H9 (cell line): ENCODE measurements at regions not wholly inside any gene's neighbourhood (a gene's known extent, or its start where the extent isn't known, plus 50 kb on each side); places are given as distances from the start of the nearest gene placed in this dataset.

Experiments
- DNase-seq: peaks from one replicate; pipeline ENCODE4 v3.0.0-alpha.2; 2017
- H2AFZ ChIP-seq: one replicate; pipeline ENCODE4 v1.6.1; 2013; ENCODE audit warnings: mild to moderate bottlenecking, low read length, control low read depth, moderate library complexity
- H2AK5ac ChIP-seq: 2 replicates; pipeline ENCODE4 v1.6.1; 2013; ENCODE audit warnings: low read length, control low read depth, mixed read lengths; ENCODE audit not compliant: insufficient read length
- H2BK120ac ChIP-seq: one replicate; pipeline ENCODE4 v1.6.1; 2013; ENCODE audit warnings: low read depth, mild to moderate bottlenecking, low read length, control low read depth, inconsistent platforms; ENCODE audit not compliant: poor library complexity, severe bottlenecking
- H2BK12ac ChIP-seq: 2 replicates; pipeline ENCODE4 v1.6.1; 2013; ENCODE audit warnings: low read length, control low read depth, mixed read lengths, low read depth; ENCODE audit not compliant: insufficient read length
- H2BK15ac ChIP-seq: 2 replicates; pipeline ENCODE4 v1.6.1; 2013; ENCODE audit warnings: low read depth, low read length, control low read depth
- H2BK20ac ChIP-seq: one replicate; pipeline ENCODE4 v1.6.1; 2013; ENCODE audit warnings: low read depth, mild to moderate bottlenecking, low read length, control low read depth, inconsistent platforms; ENCODE audit not compliant: poor library complexity, severe bottlenecking
- H2BK5ac ChIP-seq: 2 replicates; pipeline ENCODE4 v1.6.1; 2013; ENCODE audit warnings: low read length, control low read depth, mixed read lengths; ENCODE audit not compliant: insufficient read length
- H3K14ac ChIP-seq: 2 replicates; pipeline ENCODE4 v1.6.1; 2013; ENCODE audit warnings: low read length, control low read depth; ENCODE audit not compliant: insufficient read depth
- H3K18ac ChIP-seq: 2 replicates; pipeline ENCODE4 v1.6.1; 2013; ENCODE audit warnings: low read depth, mild to moderate bottlenecking, mixed read lengths, low read length, control low read depth; ENCODE audit not compliant: insufficient read length
- H3K23ac ChIP-seq: 2 replicates; pipeline ENCODE4 v1.6.1; 2013; ENCODE audit warnings: low read length, control low read depth, mixed read lengths, low read depth; ENCODE audit not compliant: insufficient read length
- H3K23me2 ChIP-seq: 2 replicates; pipeline ENCODE4 v1.6.1; 2013; ENCODE audit warnings: low read depth, mild to moderate bottlenecking, mixed read lengths, low read length, control low read depth; ENCODE audit not compliant: insufficient read length, poor library complexity, severe bottlenecking
- H3K27ac ChIP-seq: 2 replicates; pipeline ENCODE4 v1.5.1; 2013; ENCODE audit warnings: low read length, control low read depth, mixed read lengths, low read depth; ENCODE audit not compliant: insufficient read length
- H3K27me3 ChIP-seq: 2 replicates; pipeline ENCODE4 v1.6.1; 2013; ENCODE audit warnings: low read length, control low read depth, inconsistent platforms; ENCODE audit not compliant: insufficient read depth
- H3K4ac ChIP-seq: 2 replicates; pipeline ENCODE4 v1.6.1; 2013; ENCODE audit warnings: low read depth, mild to moderate bottlenecking, control low read depth, inconsistent platforms, low read length, moderate library complexity
- H3K4me1 ChIP-seq: 2 replicates; pipeline ENCODE4 v1.6.1; 2013; ENCODE audit warnings: low read length, control low read depth, inconsistent platforms; ENCODE audit not compliant: insufficient read depth
- H3K4me2 ChIP-seq: 2 replicates; pipeline ENCODE4 v1.6.1; 2013; ENCODE audit warnings: low read length, control low read depth, mixed read lengths; ENCODE audit not compliant: insufficient read length, insufficient read depth
- H3K56ac ChIP-seq: 2 replicates; pipeline ENCODE4 v1.6.1; 2013; ENCODE audit warnings: low read depth, mild to moderate bottlenecking, mixed read lengths, low read length, control low read depth; ENCODE audit not compliant: insufficient read length
- H3K79me1 ChIP-seq: 2 replicates; pipeline ENCODE4 v1.6.1; 2013; ENCODE audit warnings: low read depth, mild to moderate bottlenecking, moderate library complexity, low read length, control low read depth, inconsistent platforms; ENCODE audit not compliant: insufficient read depth, poor library complexity, severe bottlenecking
- H3K79me2 ChIP-seq: 2 replicates; pipeline ENCODE4 v1.6.1; 2013; ENCODE audit warnings: low read length, control low read depth, inconsistent platforms; ENCODE audit not compliant: insufficient read depth
- H3K9ac ChIP-seq: 2 replicates; pipeline ENCODE4 v1.6.1; 2013; ENCODE audit warnings: low read length, control low read depth, mixed read lengths; ENCODE audit not compliant: insufficient read length; ENCODE audit errors: extremely low read depth
- H3K9me3 ChIP-seq: one replicate; pipeline ENCODE4 v1.6.1; 2013; ENCODE audit warnings: low read depth, low read length, inconsistent platforms; ENCODE audit not compliant: control insufficient read depth
- H3T11ph ChIP-seq: one replicate; pipeline ENCODE4 v1.6.1; 2013; ENCODE audit warnings: mild to moderate bottlenecking, low read length, control low read depth, inconsistent platforms
- H4K20me1 ChIP-seq: one replicate; pipeline ENCODE4 v1.6.1; 2013; ENCODE audit not compliant: control insufficient read depth, insufficient read length, insufficient read depth
- H4K5ac ChIP-seq: 2 replicates; pipeline ENCODE4 v1.6.1; 2013; ENCODE audit warnings: low read depth, mild to moderate bottlenecking, mixed read lengths, low read length, control low read depth; ENCODE audit not compliant: insufficient read length
- H4K8ac ChIP-seq: replicated peaks from 2 replicates; pipeline ENCODE4 v1.6.1; 2013; ENCODE audit warnings: low read length, control low read depth, mixed read lengths, low read depth; ENCODE audit not compliant: insufficient read length
- H4K91ac ChIP-seq: 2 replicates; pipeline ENCODE4 v1.6.1; 2013; ENCODE audit warnings: low read depth, mild to moderate bottlenecking, moderate library complexity, mixed read lengths, low read length, control low read depth; ENCODE audit not compliant: insufficient read length
- H3K27ac Mint-ChIP-seq, 3 experiments: 2 replicates in 2 of 3; 3 replicates in 1 of 3; pipeline ENCODE4 v1.8.0; 2020 to 2021; ENCODE audit warnings: mixed read lengths in 3 of 3, mild to moderate bottlenecking in 1 of 3, moderate library complexity in 1 of 3
- H3K27me3 Mint-ChIP-seq: 2 replicates; pipeline ENCODE4 v1.8.0; 2021; ENCODE audit warnings: low read depth, mild to moderate bottlenecking, moderate library complexity, mixed read lengths
- H3K36me3 Mint-ChIP-seq, 3 experiments: 2 replicates in 2 of 3; 3 replicates in 1 of 3; pipeline ENCODE4 v1.8.0; 2020 to 2021; ENCODE audit warnings: low read depth in 3 of 3, mixed read lengths in 3 of 3; ENCODE audit not compliant: insufficient read depth in 1 of 3
- H3K4me1 Mint-ChIP-seq, 2 experiments: 2 replicates each; pipeline ENCODE4 v1.8.0; 2020; ENCODE audit warnings: mixed read lengths in 2 of 2
- H3K4me3 Mint-ChIP-seq, 2 experiments: 2 replicates in 1 of 2; 3 replicates in 1 of 2; pipeline ENCODE4 v1.8.0; 2020 to 2021; ENCODE audit warnings: mild to moderate bottlenecking in 2 of 2, mixed read lengths in 2 of 2, moderate library complexity in 1 of 2
- H3K9me3 Mint-ChIP-seq, 2 experiments: 2 replicates in 1 of 2; 3 replicates in 1 of 2; pipeline ENCODE4 v1.8.0; 2020; ENCODE audit warnings: mild to moderate bottlenecking in 2 of 2, mixed read lengths in 2 of 2, moderate library complexity in 1 of 2
- CTCF ChIP-seq: fragments of 200-600 bp; sonication (generic); conservative IDR thresholded peaks from 3 replicates; pipeline ENCODE4 v1.8.0; 2021; ENCODE audit warnings: antibody characterized with exemption, mild to moderate bottlenecking
- WGBS: extraction: QIAGEN DNeasy Blood & Tissue Kit; methylation state at CpG from one replicate; pipeline ENCODE4 v1.1.7; 2013; ENCODE audit warnings: missing lambda C conversion rate, low lambda C conversion rate, mixed read lengths; ENCODE audit not compliant: insufficient read length; ENCODE audit errors: extremely low coverage; 5-methylcytosine and 5-hydroxymethylcytosine counted together

GRCh38 chr21:17930093-17930492 is 110.9 kb upstream of the C21orf91 start:
- Histone ChIP-seq H3K9ac (no peak overlapping the region), H3K56ac (no peak overlapping the region), H2BK15ac (no peak overlapping the region), H3K18ac (no peak overlapping the region), H3K4ac (no peak overlapping the region), H3K9me3 (no peaks in the 10 kb centered on the region), H2AFZ (no peak overlapping the region), H4K91ac (no peak overlapping the region), H4K5ac (no peak overlapping the region), H3K23ac (no peak overlapping the region), H2BK12ac (no peak overlapping the region), H2BK5ac (no peak overlapping the region), H3K79me2 (no peaks in the 10 kb centered on the region), H3K23me2 (no peaks in the 10 kb centered on the region), H2BK120ac (no peak overlapping the region), H3K4me1 (no peaks in the 10 kb centered on the region), H2AK5ac (no peak overlapping the region), H4K8ac (no peak overlapping the region), H3T11ph (no peak overlapping the region), H3K27ac (no peak overlapping the region), H3K27me3 (no peaks in the 10 kb centered on the region), H3K14ac (no peak overlapping the region), H3K79me1 (no peaks in the 10 kb centered on the region), H4K20me1 (no peaks in the 10 kb centered on the region), H2BK20ac (no peak overlapping the region), H3K4me2 (no peak overlapping the region)
- peaks cover 0 to 5% of the 10 kb centered on the region in 2 experiments; a peak in 2 of 5 replicates for H3K9me3 Mint-ChIP-seq
- no peak overlapping the region for H3K4me3 Mint-ChIP-seq
- peaks cover 6 to 17% (median 13%) of the 10 kb centered on the region in 3 experiments; a peak in 5 of 7 replicates for H3K36me3 Mint-ChIP-seq
- TF ChIP-seq CTCF = no peak
- WGBS = no CpG with 5 or more reads among the region's 1 CpG
- no peaks in the 10 kb centered on the region for H3K27me3 Mint-ChIP-seq
- H3K27ac Mint-ChIP-seq = no peak overlapping the region
- DNase-seq = no peak
- H3K4me1 Mint-ChIP-seq = peaks cover 20 to 24% of the 10 kb centered on the region in 2 experiments
